ENCODE measurements at regions not wholly inside any gene's neighbourhood (a gene's known extent, or its start where the extent isn't known, plus 50 kb on each side); places are given as distances from the start of the nearest gene placed in this dataset.

GRCh38 chr2:147681093-147681492 lies 163.7 kb upstream of the ACVR2A start:
- Histone ChIP-seq H3K4me3 (replicated peaks; ENCODE audit: insufficient read depth, low read length) (no peak overlapping the region), H3K27me3 (ENCODE audit: insufficient read depth, poor library complexity, severe bottlenecking) (no peaks in the 10 kb centered on the region), H3K27ac (replicated peaks) (no peak overlapping the region)
- no peak for DNase-seq (ENCODE audit: low read depth in 1 of 2, low spot score in 1 of 2)
- no peak for TF ChIP-seq SPI1 (IDR thresholded peaks at IDR 0.05; ENCODE audit: borderline replicate concordance, low read depth)
- TF ChIP-seq GABPA (IDR thresholded peaks at IDR 0.05; ENCODE audit: low read depth): no peak
- TF ChIP-seq CTCF (IDR thresholded peaks at IDR 0.05; ENCODE audit: insufficient read depth, low read length): no peak
- no peak for TF ChIP-seq POLR2AphosphoS5 (IDR thresholded peaks at IDR 0.05; ENCODE audit: low read depth)

GRCh38 chr2:147679955-147680531 lies 164.8 kb upstream of the ACVR2A start:
- DNase-seq (ENCODE audit: low read depth in 1 of 2, low spot score in 1 of 2): no peak
- TF ChIP-seq REST (IDR thresholded peaks at IDR 0.05; ENCODE audit: insufficient replicate concordance, low read depth) (no peak), GABPA (IDR thresholded peaks at IDR 0.05; ENCODE audit: low read depth) (no peak), CTCF (IDR thresholded peaks at IDR 0.05; ENCODE audit: insufficient read depth, low read length) (no peak), SPI1 (IDR thresholded peaks at IDR 0.05; ENCODE audit: borderline replicate concordance, low read depth) (no peak), POLR2AphosphoS5 (IDR thresholded peaks at IDR 0.05; ENCODE audit: low read depth) (no peak)
- Histone ChIP-seq H3K27ac (replicated peaks) (no peak overlapping the region), H3K4me3 (replicated peaks; ENCODE audit: insufficient read depth, low read length) (no peak overlapping the region), H3K27me3 (ENCODE audit: insufficient read depth, poor library complexity, severe bottlenecking) (peaks cover under 1% of the 10 kb centered on the region)

- no peak for DNase-seq (ENCODE audit: low read depth in 1 of 2, low spot score in 1 of 2)
- Histone ChIP-seq H3K4me3 (replicated peaks; ENCODE audit: insufficient read depth, low read length) (no peak overlapping the region), H3K27me3 (ENCODE audit: insufficient read depth, poor library complexity, severe bottlenecking) (peaks cover 3% of the 10 kb centered on the region), H3K27ac (replicated peaks) (no peak overlapping the region)
- TF ChIP-seq CTCF (IDR thresholded peaks at IDR 0.05; ENCODE audit: insufficient read depth, low read length) (no peak), GABPA (IDR thresholded peaks at IDR 0.05; ENCODE audit: low read depth) (no peak), REST (IDR thresholded peaks at IDR 0.05; ENCODE audit: insufficient replicate concordance, low read depth) (no peak), POLR2AphosphoS5 (IDR thresholded peaks at IDR 0.05; ENCODE audit: low read depth) (no peak), SPI1 (IDR thresholded peaks at IDR 0.05; ENCODE audit: borderline replicate concordance, low read depth) (no peak)
Measured at GRCh38 chr2:147679191-147679954, 165.5 kb upstream of the ACVR2A start.

Data from HL-60 (cell line).